ENCODE measurements at regions not wholly inside any gene's neighbourhood (a gene's known extent, or its start where the extent isn't known, plus 50 kb on each side); places are given as distances from the start of the nearest gene placed in this dataset.

DNA sequence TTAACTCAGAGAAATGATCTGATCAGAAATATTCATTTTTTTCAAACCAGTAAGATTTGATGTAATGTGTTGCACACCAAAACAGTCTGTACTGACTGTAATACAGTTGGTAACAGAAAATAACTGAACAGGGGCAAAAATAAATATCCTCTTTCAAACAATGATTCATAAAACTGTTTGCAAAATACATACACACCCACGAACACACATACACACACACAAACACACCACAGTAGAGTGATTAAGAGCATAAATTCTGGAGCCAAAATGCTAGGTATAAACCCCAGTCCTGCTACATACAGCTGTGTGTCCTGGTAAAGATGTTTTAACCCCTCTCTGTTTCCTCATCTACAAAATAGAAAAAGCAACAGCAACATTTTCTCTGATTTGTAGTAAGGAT is 376.6 kb downstream of the PDGFC start:
- DNase-seq (ENCODE audit: low read depth): peak; percentile 53

DNA sequence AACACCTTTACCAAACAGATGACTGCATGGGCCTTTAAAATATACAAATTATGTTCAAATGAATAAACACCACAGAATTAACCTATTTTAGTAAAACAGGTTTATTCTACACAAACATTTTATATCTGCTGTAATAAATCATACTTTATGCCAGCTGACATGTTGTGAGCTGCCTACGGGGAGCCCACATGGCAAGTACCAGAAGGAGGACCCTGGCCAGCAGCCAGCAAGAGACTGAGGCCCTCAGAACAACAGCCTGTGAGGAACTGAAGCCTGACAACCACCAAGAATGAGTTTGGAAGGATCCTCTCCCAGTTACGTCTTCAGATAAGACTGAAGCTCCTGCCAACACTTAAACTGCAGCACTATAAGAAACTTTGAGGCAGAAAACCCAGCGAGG is 377.0 kb downstream of the PDGFC start:
- peak; percentile 37 for DNase-seq (ENCODE audit: low read depth)

DNA sequence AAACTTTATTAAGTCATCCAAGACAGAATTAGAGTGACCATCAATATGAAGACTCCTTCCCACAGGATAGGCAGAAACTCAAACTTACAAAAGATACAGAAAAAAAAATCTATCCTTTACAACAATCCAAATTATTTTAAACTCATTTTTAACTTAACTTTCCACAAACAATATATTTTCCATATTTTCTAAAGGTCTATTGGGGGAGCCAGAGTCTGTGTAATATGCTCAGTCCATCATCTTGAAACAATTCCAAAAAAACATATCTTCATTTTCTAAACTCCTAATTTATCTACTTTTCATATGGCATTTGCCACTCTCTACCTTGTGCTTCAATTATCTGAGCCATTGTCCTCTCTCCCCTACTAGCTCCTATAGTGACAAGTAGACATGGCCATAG is 378.1 kb downstream of the PDGFC start:
- no peak for DNase-seq (ENCODE audit: low read depth)

- no peak for DNase-seq (ENCODE audit: low read depth)
Observed at GRCh38 chr4:156591679-156592078, 379.9 kb downstream of the PDGFC start.

- DNase-seq (ENCODE audit: low read depth): peak; percentile 86
Observed at GRCh38 chr4:156584100-156584499, 387.5 kb downstream of the PDGFC start.

- DNase-seq (ENCODE audit: low read depth): no peak
Observed at GRCh38 chr4:156583265-156583664, 388.3 kb downstream of the PDGFC start.

GRCh38 chr4:156581282-156582063 is 390.1 kb downstream of the PDGFC start:
- no peak for DNase-seq (ENCODE audit: low read depth)

DNA sequence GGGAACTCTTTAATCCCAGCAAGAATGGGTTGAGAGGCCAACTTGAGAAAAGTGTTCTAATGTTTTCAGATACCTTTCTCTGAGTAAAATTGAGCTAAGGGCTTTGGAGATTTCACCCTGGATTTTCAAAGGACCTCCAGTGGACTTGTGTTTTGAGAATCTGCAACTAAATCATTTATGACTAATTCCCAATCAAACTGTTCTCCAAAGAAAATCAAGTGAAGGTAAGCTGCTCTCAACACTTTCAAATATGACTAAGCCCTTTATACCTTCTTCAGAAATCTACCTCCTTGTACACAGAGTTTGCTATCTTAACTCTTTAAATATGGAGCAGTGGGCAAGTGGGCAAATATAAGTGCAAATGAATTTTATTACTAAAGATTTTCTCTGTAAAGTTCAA is 392.9 kb downstream of the PDGFC start:
- DNase-seq (ENCODE audit: low read depth): no peak

- no peak for DNase-seq (ENCODE audit: low read depth)
Observed at GRCh38 chr4:156578005-156578404, 393.6 kb downstream of the PDGFC start.

DNA sequence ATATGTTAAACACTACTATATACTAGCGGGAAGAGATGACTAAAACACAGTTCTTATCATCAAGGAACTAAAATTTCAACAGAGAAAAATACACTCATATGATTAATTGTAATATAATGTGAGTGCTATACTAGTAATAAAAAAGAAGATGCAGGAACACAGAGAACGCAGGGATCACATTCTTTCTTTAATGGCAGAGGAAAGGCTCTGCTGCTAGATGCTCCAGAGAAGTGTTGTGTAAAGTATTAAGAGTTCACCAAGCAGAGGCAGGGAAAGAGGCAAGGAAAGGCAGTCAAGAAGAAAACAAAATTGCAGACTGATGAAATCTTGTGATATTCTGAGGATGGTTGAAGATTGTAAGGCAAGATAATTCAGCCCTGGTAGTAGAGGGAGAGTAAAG is 394.7 kb downstream of the PDGFC start:
- DNase-seq (ENCODE audit: low read depth): peak; percentile 60

DNA sequence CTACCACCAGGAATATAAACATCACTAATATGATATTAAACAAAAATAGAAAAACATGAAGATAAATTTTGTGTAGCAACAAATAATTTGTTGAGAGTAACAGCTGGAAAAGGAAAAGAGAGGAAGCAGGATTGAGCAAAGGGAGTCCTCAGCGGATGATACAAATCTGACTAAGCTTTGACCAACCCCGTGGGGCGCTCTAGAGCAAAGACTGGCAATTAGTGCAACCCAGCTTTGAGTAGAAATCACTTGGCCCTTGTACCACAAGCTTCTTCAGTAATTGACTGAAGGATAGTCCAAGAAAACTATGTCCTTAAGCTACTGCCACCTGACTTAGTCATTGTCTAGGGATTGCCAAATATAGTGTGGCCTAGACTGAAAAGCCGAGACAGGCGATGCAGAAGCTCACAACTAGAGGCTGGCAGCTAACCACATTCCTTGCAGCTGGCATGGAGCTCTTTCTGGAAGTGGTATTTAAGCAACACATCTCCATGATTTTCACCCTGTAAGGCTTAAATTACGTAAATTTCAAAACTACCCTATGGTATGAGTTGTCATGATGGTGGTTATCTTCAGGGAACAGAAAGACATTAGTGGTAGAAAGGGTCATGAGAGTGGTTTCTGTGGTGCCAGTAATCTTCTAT is 396.0 kb downstream of the PDGFC start:
- DNase-seq (ENCODE audit: low read depth): peak; percentile 91

- peak; percentile 15 for DNase-seq (ENCODE audit: low read depth)
Observed at GRCh38 chr4:156571146-156571545, 400.5 kb downstream of the PDGFC start.

DNA sequence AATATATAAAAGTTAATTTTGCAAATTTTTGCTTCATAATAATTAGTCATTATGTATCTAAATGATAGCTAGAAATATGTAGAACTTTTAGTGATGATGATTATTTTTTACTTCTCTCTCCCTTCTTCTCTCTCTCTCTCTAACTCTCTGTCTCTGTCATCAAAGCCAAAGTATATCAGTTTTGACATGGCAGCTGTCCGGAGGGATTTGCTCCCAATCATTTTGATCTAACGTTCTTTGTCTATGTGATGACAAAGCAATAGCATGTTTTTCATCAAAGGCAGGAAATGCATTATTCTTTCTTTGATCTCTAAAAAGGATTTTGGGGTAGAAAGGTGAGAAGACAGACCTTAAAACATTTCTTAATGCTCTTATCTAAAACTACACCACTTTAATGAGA is 402.1 kb downstream of the PDGFC start:
- DNase-seq (ENCODE audit: low read depth): no peak

DNA sequence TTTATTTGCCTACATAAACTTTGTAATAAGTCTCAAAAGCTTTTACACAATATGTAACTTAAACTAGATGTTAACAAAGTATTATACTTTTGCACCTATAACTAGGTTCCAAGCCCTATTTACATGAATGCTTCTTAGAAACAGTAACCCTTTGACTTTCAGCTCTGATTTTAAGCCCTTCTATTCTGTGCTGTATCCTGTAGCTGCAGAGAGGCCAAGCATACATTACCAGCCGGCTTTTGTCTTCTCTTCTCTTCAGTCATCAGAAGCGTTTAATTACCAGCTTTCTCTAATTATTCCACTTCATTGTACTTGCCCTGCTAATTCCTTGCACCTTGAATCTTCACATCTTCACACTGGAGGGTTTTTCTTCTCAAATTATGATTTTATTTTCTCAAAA is 403.1 kb downstream of the PDGFC start:
- no peak for DNase-seq (ENCODE audit: low read depth)

- no peak for DNase-seq (ENCODE audit: low read depth)
Observed at GRCh38 chr4:156568041-156568440, 403.6 kb downstream of the PDGFC start.

DNA sequence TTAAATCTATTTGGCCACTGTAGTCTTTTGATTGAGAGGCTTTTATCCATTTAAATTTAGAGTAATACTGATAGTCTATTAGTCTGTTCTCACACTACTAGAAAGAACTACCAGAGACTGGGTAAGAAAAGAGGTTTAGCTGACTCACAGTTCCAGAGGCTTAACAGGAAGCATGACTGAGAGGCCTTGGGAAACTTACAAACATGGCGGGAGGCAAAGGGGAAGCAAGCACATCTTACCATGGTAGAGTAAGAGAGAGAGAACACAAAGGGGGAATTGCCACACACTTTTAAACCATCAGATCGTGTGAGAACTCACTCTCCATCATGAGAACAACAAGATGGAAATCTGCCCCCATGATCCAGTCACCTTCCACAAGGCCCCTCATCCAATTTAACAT is 410.9 kb downstream of the PDGFC start:
- DNase-seq (ENCODE audit: low read depth): peak; percentile 58

GRCh38 chr4:156559346-156559745 is 412.3 kb downstream of the PDGFC start:
- no peak for DNase-seq (ENCODE audit: low read depth)

DNA sequence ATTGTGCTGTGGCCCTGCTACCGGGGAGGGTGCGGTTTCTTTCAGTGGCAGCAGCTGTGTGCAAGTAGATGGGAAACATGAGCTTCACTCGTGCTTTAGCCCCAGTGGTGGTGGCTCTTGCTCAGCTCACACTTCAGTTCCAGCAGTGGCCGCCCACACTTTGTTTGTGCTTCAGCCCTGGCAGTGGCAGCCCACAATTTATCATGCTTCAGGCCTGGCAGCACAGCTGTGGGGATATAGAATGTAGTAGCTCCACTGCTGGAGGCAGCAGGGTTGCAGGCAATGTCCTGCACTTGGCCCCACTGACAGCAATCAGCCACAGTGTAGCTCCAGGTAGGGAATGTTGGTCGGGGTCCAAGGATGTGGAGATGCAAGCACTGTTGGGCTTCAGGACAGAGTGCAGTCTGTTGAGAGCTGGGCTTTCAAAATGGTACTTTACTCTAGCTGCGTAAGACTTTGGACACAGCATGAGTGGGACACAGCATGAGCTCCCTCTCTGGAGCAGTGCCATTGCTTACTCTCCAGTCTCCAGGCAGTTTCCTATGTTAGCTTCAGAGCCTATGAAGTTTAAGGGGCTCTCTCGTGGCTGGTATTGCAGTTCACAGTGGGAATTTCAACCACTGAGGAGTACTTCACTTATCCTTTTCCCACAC is 413.1 kb downstream of the PDGFC start:
- no peak for DNase-seq (ENCODE audit: low read depth)

- no peak for DNase-seq (ENCODE audit: low read depth)
Observed at GRCh38 chr4:156557920-156558319, 413.7 kb downstream of the PDGFC start.

DNA sequence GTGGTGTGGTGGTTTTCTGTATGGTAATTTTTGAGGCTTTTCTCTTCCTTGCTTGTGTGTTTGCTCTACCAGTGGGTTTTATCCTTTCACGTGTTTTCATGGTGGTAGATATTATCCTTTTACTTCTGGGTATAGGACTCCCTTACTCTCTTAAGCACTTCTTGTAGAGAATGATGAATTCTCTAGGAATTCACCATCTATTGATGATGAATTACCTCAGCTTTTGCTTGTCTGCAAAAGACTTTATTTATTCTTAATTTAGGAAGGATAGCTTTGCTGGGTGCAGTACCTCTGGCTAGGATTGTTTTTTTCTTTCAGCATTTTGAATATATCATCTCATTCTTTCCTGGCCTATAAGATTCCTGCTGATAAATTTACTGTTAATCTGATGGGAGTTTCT is 415.3 kb downstream of the PDGFC start:
- DNase-seq (ENCODE audit: low read depth): peak; percentile 14

GRCh38 chr4:156553659-156554058 is 417.9 kb downstream of the PDGFC start:
- DNase-seq (ENCODE audit: low read depth): no peak

- peak; percentile 68 for DNase-seq (ENCODE audit: low read depth)
Observed at GRCh38 chr4:156547891-156548290, 423.7 kb downstream of the PDGFC start.

DNA sequence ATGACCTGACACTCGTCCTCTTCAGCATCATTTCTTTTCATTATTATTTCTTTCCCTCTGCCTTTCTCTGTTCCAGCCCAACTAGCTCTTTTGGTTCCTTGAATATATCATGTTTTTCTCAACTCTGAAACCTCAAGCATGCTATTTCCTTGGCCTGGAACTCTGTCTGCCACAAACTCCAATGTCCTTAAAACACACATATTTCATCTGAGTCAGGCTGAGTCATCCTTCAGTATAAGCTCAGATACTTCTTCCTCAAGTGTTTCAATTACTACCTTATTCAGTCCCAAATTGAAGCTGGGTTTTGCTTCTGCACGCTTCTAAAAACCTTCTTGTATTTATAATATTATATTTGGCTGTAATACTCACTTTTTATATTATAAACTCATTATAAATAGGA is 424.2 kb downstream of the PDGFC start:
- DNase-seq (ENCODE audit: low read depth): peak; percentile 94

Data from amniotic epithelial cell (primary cell).